BJ (cell line): ENCODE measurements at regions not wholly inside any gene's neighbourhood (a gene's known extent, or its start where the extent isn't known, plus 50 kb on each side); places are given as distances from the start of the nearest gene placed in this dataset.

Source experiments
- CTCF ChIA-PET: fragments of 350-600 bp; formaldehyde crosslinking; extraction: SDS; loops from one replicate; lab custom pipeline; 2021; ENCODE audit warnings: antibody characterized with exemption, inconsistent platforms; lab: Yijun Ruan, JAX
- POLR2A ChIA-PET: fragments of 300-600 bp; sonication (Branson Sonifier 250); formaldehyde crosslinking; extraction: SDS; loops from one replicate; lab custom pipeline; 2021; ENCODE audit warnings: antibody characterized with exemption; lab: Charles Lee
- DNase-seq: peaks from one replicate; pipeline ENCODE4 v3.0.0-alpha.2; 2011; ENCODE audit warnings: low read depth
- H3K27me3 ChIP-seq: 2 replicates; pipeline ENCODE4 v1.6.0; 2011; ENCODE audit warnings: low read length; ENCODE audit not compliant: control insufficient read depth, insufficient read depth
- H3K36me3 ChIP-seq: 2 replicates; pipeline ENCODE4 v1.5.1; 2011; ENCODE audit warnings: low read length; ENCODE audit not compliant: control insufficient read depth, insufficient read depth
- H3K4me3 ChIP-seq: 2 replicates; pipeline ENCODE4 v1.5.1; 2011; ENCODE audit warnings: low read depth, mild to moderate bottlenecking, control low read depth, low read length
- CTCF ChIP-seq: IDR thresholded peaks from 2 replicates; pipeline ENCODE4 v1.5.1; 2011; ENCODE audit warnings: low read depth, mild to moderate bottlenecking, control low read depth, inconsistent platforms, low read length, moderate library complexity; ENCODE audit not compliant: insufficient read depth

- no peak for DNase-seq
- no peak for TF ChIP-seq CTCF
- ChIA-PET CTCF (no interaction called here), POLR2A (no interaction called here)
- no peak overlapping the region for H3K4me3 ChIP-seq
- no peaks in the 10 kb centered on the region for H3K27me3 ChIP-seq
- H3K36me3 ChIP-seq: no peaks in the 10 kb centered on the region
Measured at GRCh38 chr13:95352486-95352885, 51.2 kb upstream of the ABCC4 start.

- H3K4me3 ChIP-seq: no peak overlapping the region
- no peak for TF ChIP-seq CTCF
- DNase-seq: no peak
- no peaks in the 10 kb centered on the region for H3K36me3 ChIP-seq
- ChIA-PET CTCF (interaction anchor here (0.6 to 1.5 kb wide), 2 partner anchors 14 to 55 kb away, joined by 3 to 5 read pairs; no protein-coding TSS in a partner anchor), POLR2A (no interaction called here)
- H3K27me3 ChIP-seq: no peaks in the 10 kb centered on the region
Measured at GRCh38 chr13:95354156-95354555, 52.9 kb upstream of the ABCC4 start.

- Histone ChIP-seq H3K36me3 (no peaks in the 10 kb centered on the region), H3K4me3 (no peak overlapping the region), H3K27me3 (no peaks in the 10 kb centered on the region)
- CTCF ChIA-PET: interaction anchor here (0.6 to 0.8 kb wide), 3 partner anchors 22 to 163 kb away, joined by 3 read pairs; no protein-coding TSS in a partner anchor
- POLR2A ChIA-PET: no interaction called here
- DNase-seq: no peak
- TF ChIP-seq CTCF: no peak
Measured at GRCh38 chr13:95354680-95355487, 53.6 kb upstream of the ABCC4 start.

GRCh38 chr13:95355494-95355893 is 54.2 kb upstream of the ABCC4 start:
- Histone ChIP-seq H3K36me3 (no peaks in the 10 kb centered on the region), H3K4me3 (no peak overlapping the region), H3K27me3 (no peaks in the 10 kb centered on the region)
- ChIA-PET POLR2A (no interaction called here), CTCF (interaction anchor here (0.6 to 1.4 kb wide), 4 partner anchors 22 to 208 kb away, joined by 3 to 4 read pairs (median 3); no protein-coding TSS in a partner anchor)
- DNase-seq: peak; percentile 33
- TF ChIP-seq CTCF: no peak

GRCh38 chr13:95356916-95357315 is 55.7 kb upstream of the ABCC4 start:
- ChIA-PET CTCF (interaction anchor here (1.0 to 1.4 kb wide), 2 partner anchors 24 to 206 kb away, joined by 3 to 4 read pairs; no protein-coding TSS in a partner anchor), POLR2A (no interaction called here)
- DNase-seq: no peak
- TF ChIP-seq CTCF: no peak
- H3K36me3 ChIP-seq: no peaks in the 10 kb centered on the region
- no peaks in the 10 kb centered on the region for H3K27me3 ChIP-seq
- no peak overlapping the region for H3K4me3 ChIP-seq
